Stimulated activated CD4-positive, alpha-beta T cell treated with anti-CD3 and anti-CD28 coated beads, TNF-alpha, amount 100 ng/mL, for 24 hours (primary cell): ENCODE measurements at regions not wholly inside any gene's neighbourhood (a gene's known extent, or its start where the extent isn't known, plus 50 kb on each side); places are given as distances from the start of the nearest gene placed in this dataset.
"Not testable (repeated sequence)": the region's sequence is repeated elsewhere in the genome, so short reads cannot be mapped to it uniquely, and the experiment has no call there.

Experiments used
- DNase-seq, 3 experiments: peaks; one replicate each; pipeline ENCODE4 v3.0.0-alpha.2; 2020; ENCODE audit warnings: low read depth in 3 of 3

- no peak for DNase-seq
Observed at GRCh38 chr2:144011553-144011952, 508.4 kb downstream of the ZEB2 start.

DNA sequence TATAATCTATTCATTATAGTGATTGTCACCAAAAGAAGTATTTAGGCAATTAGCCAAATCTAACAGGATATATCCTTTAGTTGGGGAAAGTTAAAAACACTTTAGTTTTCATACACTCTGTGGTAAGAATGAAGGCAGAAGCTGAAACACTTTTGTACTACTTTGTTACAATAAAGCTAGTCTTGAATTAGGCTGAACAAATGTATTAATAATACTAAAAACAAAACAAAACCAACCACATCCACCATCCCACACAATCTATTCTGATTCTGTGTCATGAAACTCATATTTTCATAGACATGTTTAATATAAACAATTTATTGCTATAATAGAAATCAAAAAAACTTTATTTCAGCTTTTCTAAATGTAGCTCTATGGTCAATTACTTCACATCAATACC lies 508.8 kb downstream of the ZEB2 start:
- DNase-seq: no peak

DNA sequence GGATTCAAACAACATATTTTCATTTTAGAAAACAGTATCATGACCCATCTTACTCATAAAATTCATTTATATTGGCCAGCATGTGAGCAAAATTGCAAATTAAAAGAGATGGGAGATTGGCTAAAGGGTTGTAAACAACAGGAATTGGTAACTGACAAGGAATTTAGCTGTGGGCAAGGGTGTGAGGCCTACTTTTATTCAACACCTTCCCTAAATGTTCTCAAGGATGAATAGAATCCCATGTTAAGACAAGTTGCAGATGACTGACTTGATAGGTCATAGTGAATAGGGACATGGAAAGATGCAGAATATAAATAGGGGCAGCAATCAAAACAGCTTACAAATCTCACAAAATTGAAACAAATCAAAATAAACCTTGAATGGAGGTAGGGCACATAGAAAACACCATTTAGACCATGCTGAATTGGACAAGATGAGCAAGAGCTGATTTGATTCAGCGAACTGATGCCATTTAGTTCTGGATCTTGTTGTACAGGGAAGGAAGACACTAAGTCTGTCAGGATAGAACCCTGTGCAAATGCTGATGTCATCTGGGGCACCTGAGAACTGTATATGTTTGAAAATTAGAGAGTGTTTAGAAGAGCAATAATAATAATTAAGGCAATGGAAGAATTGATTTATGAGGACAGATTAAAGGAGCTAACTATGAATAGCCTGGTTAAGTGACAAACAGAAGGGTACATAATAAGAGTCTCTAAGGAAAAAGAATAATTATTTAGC lies 509.7 kb downstream of the ZEB2 start:
- no peak for DNase-seq

DNA sequence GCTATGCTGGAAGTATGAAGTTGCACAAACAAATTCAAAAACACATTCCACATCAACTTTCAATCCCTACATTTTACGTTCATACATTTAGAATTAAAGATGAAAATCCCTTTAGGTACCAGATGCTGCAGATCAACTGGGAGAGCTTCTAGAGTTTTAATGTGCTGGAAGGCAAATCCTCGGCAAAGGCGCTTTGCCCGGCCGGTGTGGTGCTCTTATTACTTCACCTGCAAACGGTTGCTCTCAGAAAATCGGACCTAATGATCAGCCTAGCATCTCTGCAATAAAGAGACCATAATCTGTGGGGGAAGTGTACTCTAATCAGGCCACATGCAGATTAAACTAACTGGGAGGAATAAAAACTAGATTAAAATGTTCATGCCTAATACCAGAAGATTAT lies 513.8 kb downstream of the ZEB2 start:
- DNase-seq: no peak

- DNase-seq: no peak
Observed at GRCh38 chr2:144004742-144005141, 515.2 kb downstream of the ZEB2 start.

DNA sequence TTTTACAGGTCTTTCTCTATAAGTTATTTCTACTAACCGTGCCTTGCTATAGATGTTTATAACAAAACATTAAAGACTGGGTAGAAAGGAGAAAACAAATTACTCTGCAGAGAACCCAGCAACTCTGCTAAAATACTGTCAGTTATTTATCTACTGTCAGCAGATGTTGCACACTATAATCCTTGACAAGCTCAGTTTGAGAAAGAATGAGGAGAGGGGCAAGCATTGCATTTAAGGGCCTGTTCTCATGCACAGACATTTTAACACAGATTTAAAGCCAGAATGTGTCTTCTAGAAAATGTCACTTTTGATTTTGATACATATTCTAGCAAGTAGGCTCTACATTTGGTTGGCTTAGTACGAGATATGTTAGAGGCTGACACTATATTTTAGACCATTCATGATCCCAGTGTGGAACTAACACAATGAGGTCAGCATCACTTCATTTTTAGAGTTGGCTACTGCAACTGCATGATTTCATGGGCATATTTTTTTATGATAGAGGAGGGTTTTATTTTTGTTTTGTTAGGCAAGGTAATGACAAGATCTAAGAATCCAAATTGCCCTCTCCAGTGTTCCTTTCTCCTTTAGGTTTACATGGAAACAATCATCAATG lies 516.4 kb downstream of the ZEB2 start:
- no peak for DNase-seq

GRCh38 chr2:143996974-143997373 lies 522.9 kb downstream of the ZEB2 start:
- DNase-seq: no peak

GRCh38 chr2:143994961-143995360 lies 525.0 kb downstream of the ZEB2 start:
- no peak for DNase-seq

- not testable (repeated sequence) for DNase-seq
Observed at GRCh38 chr2:143991596-143991995, 528.3 kb downstream of the ZEB2 start.

DNA sequence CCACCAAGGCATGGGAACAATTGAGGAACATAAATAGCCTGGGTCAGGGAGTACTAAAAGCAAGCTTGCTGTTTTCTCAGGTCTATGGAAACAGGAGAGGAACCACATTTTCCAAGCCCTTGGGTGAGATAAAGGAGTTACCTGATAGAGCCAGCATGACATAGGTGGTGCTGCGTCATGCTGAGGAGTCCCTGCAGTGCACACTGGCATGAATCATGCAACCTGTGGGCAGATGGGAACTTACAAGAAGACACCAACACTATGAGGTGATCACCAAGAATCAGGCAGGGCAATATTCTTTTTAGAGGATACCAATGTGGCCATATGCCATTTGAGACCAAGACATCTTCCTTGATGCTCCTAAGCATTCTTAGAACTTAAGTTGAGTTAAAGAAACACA lies 531.8 kb downstream of the ZEB2 start:
- DNase-seq: no peak

DNA sequence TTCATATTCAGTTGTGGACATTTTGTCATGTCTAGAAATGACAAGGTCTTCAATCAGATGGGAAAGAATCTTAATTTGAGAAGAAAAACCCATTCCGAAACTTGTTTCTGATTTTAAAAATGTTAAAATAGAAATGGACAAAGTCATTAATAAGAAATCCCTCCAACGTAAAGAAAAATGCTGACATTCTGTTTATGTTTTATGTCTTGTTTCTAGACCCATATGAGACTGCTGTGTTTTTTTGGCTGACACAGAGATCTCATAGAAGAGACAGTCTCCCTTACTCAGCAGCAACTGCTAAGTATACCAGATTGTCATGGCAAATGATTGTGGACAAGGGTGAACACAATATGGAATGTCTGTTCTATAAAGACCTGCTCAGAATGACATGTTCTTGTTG lies 538.5 kb downstream of the ZEB2 start:
- DNase-seq: no peak

GRCh38 chr2:143977356-143977755 lies 542.6 kb downstream of the ZEB2 start:
- DNase-seq: no peak

- DNase-seq: no peak
Observed at GRCh38 chr2:143975216-143975615, 544.7 kb downstream of the ZEB2 start.

DNA sequence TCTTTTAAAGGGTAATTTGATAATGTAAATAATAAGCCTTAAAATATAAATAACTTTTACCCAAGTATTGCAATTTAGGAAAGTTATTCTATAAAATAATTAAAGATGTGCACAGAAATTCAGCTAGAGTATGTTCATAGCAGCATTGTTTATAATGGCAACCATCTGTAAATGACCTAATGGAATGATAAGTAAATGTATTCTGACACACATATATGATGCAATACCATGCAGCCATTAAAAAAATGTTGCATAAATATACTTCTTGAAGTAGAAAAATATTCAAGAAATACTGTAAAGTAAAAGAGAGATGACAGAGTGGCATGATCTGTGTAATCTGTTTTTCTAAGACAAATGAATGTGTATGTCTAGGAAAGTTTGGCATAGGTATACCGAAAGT lies 545.7 kb downstream of the ZEB2 start:
- DNase-seq: no peak

- DNase-seq: no peak
Observed at GRCh38 chr2:143968860-143969259, 551.1 kb downstream of the ZEB2 start.

GRCh38 chr2:143968360-143968759 lies 551.6 kb downstream of the ZEB2 start:
- DNase-seq: no peak

- no peak for DNase-seq
Observed at GRCh38 chr2:143965493-143966164, 554.3 kb downstream of the ZEB2 start.

GRCh38 chr2:143964891-143965290 lies 555.0 kb downstream of the ZEB2 start:
- DNase-seq: no peak

- DNase-seq: no peak
Observed at GRCh38 chr2:143960177-143960576, 559.7 kb downstream of the ZEB2 start.

- no peak for DNase-seq
Observed at GRCh38 chr2:143957321-143957720, 562.6 kb downstream of the ZEB2 start.

GRCh38 chr2:143955401-143956065 lies 564.4 kb downstream of the ZEB2 start:
- DNase-seq: no peak

- DNase-seq: no peak
Observed at GRCh38 chr2:143954844-143955243, 565.1 kb downstream of the ZEB2 start.

GRCh38 chr2:143954186-143954585 lies 565.7 kb downstream of the ZEB2 start:
- DNase-seq: no peak
